ENCODE measurements at regions not wholly inside any gene's neighbourhood (a gene's known extent, or its start where the extent isn't known, plus 50 kb on each side); places are given as distances from the start of the nearest gene placed in this dataset.

- no peak for TF ChIP-seq CTCF (IDR thresholded peaks at IDR 0.05)
- no peak for TF ChIP-seq ZNF425 (CRISPR knock-in tag; conservative IDR thresholded peaks at IDR 0.05)
- TF ChIP-seq NR1H2 (CRISPR knock-in tag; IDR thresholded peaks at IDR 0.05), result no peak
Observed at GRCh38 chr16:86910161-86910769, 331.9 kb downstream of the FOXL1 start.
